HG02981 (cell line): ENCODE measurements at regions not wholly inside any gene's neighbourhood (a gene's known extent, or its start where the extent isn't known, plus 50 kb on each side); places are given as distances from the start of the nearest gene placed in this dataset.
"Not testable (repeated sequence)": the region's sequence is repeated elsewhere in the genome, so short reads cannot be mapped to it uniquely, and the experiment has no call there.

Source experiments
- ATAC-seq: cut with Tn5 transposase; IDR thresholded peaks from one replicate; pipeline ENCODE4 v1.9.1; 2021; ENCODE audit warnings: mild to moderate bottlenecking, moderate library complexity; ENCODE audit not compliant: unreplicated experiment

DNA sequence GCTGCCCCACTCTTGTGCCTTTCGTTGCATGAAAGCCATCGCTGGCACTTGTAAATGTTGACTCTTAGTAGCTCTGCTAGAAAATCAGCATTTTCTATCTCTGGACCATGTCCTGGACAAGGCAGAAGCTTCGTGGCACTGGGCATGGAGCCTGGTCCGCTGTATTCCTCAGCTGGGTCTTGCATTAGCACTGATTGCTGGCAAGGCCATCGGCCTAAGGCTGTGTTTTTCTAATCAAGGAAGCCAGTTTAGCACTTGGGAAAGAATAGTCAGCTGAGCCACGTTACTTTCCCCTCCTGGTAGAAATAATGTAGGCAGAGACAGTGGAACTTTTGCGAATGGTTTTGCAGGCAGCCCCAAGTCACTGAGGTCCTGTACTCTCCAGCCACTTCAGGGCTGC is 180.2 kb upstream of the EOLA2 start:
- ATAC-seq = no peak

DNA sequence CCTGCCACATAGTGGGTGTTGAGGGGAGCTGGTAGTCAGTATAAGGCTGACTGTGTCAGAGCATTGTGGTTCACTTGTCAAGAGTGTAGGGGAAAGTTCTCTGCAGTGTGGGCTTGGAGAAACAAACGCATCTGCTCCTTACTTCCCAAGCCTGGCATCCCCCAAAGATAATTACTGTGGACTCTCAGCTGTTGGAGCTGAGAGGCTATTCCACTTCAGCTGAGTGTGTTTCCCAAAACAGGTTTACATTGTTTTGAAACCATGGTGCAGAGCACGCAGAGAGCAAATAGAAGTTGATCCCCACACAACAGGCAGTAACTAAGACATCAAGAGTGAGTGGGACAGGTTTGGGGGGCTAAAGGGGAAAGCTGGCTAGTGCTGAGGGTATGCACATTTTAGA is 181.0 kb upstream of the EOLA2 start:
- ATAC-seq = no peak

DNA sequence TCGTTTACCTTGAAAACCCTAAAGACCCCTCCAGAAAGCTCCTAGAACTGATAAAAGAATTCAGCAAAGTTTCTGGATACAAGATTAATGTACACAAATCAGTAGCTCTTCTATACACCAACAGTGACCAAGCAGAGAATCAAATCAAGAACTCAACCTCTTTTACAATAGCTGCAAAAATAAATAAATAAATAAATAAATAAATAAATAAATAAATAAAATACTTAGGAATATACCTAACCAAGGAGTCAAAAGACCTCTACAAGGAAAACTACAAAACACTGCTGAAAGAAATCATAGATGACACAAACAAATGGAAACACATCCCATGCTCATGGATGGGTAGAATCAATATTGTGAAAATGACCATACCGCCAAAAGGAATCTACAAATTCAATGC is 186.8 kb upstream of the EOLA2 start:
- not testable (repeated sequence) for ATAC-seq

DNA sequence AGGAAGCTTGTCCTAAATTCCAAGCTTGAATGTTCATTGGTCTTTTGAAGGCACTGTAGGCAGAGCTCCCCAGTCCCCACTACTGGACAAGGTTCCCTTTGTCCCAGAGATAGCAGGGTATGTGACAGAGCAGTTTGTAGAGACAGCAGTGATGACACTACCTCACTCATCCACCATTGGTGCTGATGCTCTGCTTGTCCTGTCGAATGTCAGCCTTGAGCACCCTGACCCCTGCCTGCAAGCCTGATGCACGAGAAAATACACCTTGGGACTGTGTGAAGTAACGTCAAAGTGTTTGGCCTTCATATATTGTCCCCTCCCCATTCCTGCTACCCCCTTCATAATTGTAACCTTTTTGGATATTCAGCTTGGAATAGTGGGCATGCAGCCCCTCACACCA is 188.9 kb upstream of the EOLA2 start:
- ATAC-seq = no peak

DNA sequence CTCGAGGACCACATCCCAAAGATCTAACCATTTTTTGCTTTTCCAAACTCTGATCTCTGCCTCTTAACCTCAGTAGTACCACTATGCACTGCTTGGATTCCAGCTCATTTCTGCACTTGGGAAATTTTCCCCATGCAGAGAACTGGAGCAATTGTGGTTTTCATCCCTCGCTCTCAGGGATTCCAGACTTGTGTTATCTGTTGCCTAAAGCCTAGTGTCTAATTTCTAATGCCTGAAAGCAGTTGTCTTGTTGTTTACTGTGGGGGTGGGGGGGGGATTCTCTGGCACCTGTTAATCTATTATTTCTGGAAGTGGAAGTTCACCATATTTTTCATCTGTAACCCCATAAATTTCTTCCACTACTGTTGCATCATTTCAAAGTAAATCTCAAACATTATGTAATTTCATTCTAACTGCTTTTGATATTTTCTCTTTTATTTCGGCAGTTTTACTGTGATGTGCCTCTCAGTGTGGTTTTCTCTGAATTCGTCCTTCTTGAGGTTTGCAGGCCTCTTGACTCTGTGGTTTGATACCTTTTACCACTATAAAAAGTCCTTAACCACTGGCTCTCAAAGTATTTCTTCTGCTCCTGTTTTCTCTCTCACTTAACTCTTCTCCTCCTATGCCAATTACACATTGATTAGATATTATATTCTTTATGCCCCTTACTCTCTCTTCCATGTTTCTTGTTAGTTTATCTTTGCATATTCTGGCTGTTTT is 205.6 kb upstream of the EOLA2 start:
- no peak for ATAC-seq

DNA sequence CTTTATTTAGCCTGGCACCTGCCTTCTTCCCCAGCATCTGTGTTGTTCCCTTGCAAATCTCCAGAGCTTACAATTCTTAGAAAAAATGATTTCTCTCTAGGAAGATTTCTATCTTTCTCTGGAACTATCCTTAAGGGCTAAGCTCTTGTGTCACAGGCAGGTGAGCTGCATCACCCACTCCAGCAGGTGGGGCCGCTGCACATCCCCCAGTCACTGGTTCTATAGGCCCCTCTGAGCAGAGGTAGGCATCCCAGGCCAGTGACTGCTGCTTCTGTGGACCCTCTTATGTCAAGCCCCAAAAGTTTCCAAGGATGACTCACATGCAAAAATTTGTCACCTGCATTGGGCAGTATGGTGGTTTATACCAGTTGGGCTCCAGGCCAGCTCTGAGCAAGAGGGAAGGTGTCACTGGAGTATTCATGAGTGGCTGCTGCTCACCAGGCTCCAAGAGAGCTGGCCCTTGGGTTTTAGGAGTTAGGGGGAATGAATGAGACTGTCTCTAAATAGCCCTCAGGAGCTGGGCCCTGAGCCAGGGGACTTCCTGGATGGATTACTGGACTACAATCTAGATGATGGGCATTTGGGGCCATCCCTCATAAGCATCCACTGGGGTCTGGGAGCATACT is 208.1 kb upstream of the EOLA2 start:
- no peak for ATAC-seq

DNA sequence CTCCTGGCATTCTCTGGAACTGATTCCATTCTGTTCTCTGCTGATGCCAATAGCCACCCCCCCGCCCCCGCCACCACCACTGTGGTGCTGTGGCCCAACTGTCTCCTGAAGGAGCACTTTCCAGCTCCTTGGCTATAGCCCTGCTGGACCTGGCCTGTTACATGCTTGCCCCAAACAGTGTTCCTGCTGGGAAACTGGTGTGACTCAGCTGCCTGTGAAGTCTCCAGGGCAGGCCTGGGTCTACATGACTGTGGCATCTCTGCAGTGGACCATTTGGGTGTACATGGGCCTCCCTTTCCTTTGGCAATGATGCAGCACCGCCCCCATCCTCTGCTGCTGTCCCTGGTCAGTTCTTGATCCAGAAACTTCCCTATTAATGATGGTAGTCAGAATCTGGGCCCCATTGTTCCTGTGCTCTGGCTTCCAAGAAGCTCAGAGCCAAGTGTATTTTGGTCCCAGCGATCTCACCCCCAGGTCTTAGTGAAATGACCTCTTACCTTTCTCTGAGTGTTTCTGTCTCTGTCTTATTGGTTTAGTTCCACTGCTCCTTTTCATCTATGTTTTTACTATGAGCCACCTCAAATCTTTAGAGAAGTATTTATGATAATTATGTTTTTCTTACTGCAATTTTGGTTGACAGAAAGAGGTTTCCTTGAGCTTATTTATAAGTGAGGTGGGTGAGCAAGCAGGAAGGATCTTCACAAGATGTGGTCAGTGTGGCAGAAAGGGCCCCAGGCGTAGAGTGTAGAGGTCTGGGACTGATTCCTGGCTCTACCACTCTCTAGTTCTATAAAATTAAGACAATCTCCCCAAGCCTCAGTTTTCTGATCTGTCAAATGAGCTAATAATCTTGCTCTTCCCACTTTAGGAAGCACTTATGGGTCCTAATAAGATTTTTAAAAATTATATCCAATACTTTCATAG is 210.7 kb upstream of the EOLA2 start:
- ATAC-seq = no peak

DNA sequence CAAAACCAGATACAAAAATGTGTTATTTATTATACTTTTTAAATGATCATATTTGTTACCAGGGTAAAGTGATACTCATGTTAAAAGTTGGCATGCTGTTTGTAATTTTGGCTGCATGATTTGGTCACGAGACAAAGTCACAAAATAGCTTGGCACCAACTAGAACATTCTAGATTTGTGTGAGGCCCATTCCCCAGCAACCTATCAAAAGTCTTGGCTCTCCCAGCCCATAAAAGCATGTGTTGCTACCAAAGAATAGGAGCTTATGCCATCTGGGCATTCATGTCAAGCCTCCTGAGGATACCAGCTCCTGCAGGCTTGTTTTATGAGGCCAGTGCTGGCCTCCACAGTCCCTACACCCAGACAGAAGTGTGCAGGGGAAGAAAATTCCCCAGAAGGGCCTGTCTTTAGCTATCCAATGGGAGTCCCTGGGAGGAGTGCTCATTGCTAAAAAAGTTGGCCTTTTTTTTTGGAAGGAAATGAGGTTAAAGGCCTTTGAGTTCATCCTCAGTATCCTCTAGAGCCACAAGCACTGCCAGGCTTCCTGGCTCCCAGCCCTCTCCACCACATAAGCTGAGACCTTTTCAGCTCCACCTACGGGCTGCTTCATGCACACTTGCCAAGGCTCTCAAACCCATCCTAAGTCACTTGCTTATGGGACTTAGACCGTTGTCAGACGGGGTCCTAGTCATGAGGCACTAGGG is 211.9 kb upstream of the EOLA2 start:
- no peak for ATAC-seq

DNA sequence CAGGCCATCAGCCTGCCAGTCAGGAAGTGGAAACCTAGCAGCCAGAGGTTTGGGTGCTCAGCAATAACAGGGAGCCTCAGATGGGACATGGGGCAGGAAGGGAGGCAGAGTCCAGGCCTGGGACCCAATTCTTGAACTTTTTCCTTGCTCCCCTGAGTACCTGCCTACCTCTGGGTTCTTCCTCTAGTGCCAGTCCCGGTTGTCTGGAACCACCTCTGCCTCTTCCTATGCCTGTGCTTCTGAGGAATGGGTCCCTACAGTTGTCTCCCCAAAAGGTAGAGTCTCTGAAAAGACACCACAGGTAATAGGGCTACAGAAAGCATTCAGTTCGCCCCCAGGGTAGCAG is 212.4 kb upstream of the MAMLD1 start:
- no peak for ATAC-seq

DNA sequence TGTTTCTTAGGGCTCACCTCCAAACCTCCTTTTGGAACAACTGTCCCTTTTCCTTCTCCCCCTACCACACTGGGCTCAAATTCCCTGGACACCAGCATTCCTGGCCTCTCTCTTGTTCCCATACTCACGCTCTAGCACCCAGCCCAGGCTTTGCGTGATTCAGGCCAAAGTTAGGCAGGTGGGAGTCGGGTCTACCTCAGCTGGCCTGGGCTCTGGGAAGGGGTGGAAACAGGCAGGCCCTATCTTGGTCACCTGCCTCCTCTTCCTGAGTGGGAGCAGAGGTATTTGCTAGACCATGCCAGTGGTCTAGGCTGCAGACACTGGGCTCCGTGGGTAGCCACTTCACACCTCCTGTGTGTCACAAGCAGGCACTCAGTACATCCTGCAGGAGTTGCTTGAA is 211.1 kb upstream of the MAMLD1 start:
- no peak for ATAC-seq

DNA sequence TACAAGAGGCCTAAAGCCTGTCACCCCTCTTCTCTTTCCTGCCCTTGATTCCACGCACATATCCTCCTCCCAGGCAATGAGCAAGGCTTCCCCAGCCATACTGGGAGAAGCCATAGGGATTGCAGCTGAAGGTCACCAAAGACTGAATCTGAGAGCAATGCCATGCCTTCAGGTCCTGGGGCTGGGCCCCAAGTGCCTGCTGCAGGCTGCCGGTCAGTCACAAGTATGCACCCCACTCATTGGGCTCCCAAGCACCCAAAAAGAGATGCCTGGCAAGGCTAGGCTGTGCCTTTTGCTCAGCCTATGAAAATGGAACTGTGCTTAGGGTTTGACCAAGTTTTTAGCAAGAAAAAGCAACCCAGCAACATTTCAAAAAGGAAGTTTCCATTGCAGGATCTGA is 210.6 kb upstream of the MAMLD1 start:
- no peak for ATAC-seq

DNA sequence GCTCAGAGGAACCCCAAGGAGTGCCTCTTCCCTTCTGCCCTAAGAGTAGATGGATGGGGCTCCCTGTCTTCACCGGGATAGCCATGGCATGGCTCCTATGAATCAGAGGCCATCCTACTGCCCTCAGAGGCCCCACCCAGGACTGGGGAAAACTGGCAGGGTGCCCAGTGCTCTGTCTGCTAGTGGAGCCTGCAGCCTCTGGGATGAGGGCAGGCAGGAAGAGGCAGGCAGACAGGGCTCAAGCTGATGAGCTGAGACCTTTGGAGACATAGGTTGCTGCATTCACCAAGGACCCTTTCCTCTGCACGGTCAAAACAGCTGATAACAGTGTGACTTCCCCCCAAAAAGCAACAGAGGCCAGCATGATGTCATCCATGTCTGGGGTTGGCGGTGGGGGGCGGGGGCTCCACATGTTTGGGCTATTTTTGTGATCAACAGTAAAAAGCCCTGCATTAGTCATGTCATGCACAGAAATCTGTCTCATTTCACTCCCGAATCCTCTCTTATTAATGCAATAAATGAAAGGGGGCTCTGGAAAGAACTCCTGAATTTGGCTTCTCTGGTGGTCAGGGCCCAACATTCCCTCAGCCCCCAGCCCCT is 207.6 kb upstream of the MAMLD1 start:
- no peak for ATAC-seq

DNA sequence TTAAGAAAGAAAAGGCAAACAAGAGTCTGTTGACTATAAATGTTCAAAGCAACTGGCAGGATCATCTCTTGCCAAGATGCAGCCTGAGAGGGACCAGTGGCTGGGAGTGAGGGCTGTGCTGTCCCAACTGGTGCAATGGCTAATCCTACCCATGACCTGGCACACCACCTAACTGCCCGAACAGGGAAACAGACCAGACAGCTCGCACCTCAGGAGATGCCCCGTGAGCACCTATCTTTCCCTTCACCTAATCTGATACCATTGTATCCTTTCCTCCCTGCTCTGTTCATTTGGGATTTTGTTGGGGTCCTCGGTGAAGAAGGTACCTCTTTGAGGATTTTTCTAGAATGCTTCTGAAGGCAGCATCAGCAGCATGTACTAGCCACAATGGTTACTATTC is 206.5 kb upstream of the MAMLD1 start:
- no peak for ATAC-seq

DNA sequence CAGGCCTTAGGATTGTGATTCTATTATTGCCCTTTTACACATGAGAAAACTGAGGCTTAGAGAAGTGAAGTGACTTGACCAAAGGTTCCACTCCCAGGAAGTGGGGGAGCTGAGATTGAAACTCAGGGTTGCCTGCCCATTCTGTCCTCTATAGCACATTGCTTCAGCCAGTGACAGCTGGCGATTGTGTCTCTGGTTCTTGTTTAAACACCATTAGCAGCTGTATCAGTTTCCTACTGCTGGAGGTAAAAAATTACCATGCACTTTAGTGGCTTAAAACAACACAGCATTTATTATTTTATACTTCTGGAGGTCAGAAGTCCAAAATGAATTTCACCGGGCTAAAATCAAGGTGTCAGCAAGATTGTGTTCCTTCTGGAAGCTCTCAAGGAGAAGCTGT is 205.8 kb upstream of the MAMLD1 start:
- ATAC-seq = no peak

DNA sequence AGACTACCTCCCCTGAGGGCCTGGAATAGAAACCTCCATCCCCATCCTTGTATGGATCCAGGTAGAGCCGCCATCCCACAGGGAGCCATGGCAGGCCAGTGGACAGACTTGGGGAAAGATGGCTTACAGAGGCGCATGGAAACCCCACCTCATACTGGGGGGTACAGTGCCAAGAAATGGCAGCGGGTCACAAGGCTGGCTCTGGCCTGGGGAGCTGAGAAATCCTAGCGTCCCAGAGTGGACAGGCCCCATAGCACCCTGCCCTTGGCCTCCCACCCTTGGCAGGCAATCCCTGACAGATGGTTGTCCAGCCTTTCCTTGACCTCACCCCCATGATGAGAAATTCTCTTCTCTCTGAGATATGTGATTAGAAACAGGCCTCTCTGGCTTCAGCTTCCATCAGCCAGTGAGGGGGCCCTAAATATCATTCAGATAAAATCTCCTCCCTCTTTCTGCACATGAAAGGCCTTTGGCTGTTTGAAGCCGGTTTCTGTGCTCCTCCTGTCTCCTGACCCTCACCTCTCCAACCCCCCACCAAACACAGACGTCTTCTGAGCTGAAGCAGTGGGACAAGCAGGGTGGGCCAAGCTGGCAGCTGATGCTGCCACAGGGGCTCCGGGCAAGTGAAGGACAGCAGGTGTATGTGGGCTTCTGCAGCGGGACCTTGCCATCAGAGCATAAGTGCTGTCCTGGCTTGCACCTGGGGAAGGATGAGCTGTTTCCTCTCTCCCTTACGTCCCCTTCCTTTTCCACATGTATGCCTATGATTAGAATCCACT is 204.4 kb upstream of the MAMLD1 start:
- ATAC-seq = no peak

DNA sequence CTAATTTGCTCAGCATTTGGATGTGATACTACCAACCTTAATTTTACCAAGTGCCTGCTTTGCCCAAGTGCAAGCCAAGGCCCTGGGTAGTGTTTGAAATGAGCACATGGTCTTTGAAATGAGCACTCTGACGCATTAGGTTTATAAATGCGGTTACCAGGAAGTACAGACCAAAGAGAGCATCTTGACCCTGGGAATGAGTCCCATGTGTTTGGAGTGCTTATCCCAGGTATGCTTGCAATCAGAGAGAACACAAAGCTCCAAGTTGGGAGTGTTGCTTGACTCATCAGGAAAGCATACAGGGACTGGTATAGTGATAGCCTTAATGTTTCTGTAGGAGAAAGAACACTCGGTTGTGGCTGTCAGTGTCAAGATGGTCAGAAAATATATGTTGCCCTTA is 203.6 kb upstream of the MAMLD1 start:
- no peak for ATAC-seq

DNA sequence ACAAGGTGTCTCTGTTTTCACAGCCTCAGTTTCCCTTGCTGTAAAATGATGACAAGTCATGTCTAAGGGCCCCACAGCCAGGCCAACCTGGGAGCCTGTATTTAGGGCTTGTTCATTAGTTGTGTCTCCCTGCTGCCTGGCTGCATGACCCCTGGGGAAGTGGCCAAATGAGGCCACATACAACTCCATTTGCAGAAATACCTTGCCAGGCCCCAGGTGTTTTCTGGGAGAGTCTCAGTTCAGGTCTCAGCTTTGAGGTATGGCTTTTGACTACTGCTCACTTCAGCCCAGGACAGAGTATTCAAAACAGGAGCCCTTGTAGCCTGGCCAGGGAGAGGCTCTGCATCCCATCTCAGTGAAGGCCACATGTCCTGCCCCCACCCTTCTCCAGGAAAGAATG is 202.5 kb upstream of the MAMLD1 start:
- ATAC-seq = no peak

DNA sequence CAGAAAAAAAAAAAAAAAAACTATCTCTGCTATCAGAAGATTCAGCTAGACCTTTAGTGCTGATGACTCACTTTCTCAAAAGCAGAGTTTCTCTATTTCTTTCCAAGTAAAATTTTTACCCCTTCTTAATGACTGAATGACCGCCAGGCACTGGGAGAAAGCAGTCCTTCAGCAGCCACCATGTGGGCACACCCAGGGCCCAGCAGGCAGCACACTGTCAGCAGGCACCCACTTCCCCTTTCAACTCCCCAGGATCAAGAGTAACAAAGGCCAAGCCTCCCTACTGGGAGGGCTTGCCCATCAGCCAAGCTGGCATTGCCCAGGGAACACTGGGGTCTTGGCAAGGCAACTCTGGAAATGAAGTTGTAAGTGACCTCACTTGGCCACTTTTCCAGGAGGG is 201.9 kb upstream of the MAMLD1 start:
- ATAC-seq = no peak

DNA sequence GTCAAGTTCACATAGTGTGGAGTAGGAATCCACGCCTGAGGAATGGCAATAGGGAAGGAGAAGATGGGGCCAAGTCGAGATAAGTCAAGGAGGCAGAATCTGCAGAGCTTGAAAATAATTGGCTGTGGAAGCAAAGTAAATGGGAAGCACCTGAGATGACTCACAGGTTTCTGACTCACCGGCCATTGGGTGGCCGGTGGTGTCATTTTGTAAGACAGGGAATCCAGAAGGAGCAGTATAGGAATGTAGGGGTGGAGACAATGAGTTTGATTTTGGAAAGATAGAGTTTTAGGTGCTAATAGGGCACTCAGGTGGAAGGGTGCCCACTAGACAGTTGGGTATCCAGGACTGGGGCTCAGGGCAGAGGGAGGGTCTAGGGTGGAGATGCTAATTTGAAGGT is 201.0 kb upstream of the MAMLD1 start:
- no peak for ATAC-seq

DNA sequence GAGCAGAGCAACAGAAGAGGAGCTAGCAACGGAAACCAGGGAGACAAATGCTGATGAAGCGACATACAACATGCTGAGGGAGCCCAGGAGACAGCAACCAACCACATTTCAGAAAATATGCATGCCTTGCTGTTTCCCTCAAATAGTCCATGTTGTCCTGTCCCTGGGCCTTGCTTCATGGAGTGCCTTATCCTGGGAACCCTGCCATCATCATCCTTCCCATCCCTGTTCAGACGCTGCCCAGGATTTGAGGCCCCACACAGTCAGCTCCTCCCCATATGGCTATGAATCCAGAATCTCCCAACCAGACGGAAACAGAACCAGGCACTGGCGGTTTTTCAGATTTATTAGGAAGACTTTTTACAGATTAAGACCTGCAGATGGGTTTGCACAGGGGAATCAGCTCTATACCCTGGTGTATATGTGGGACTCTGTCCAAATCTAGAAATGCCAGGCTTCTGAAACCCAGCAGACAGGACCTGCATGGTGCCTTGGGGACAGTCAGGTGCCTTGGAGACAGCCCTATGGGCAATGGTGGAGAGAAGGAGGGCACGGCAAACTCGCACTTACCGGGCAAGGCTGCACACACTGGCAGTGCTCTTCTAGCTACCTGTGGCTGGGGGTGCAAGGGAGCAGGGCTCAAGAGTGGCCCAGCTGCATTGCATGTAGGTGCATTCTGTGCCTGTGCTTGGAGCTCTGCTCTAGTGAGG is 199.7 kb upstream of the MAMLD1 start:
- ATAC-seq = no peak
